Esophagus squamous epithelium (tissue), 5 donors: ENCODE measurements at regions not wholly inside any gene's neighbourhood (a gene's known extent, or its start where the extent isn't known, plus 50 kb on each side); places are given as distances from the start of the nearest gene placed in this dataset.

Experiments used
- DNase-seq: peaks from one replicate; lab custom pipeline; 2025; lab: John Stamatoyannopoulos, UW
- H3K27ac ChIP-seq, 4 donors: fragments of 200-600 bp; sonication (generic); one replicate each; pipeline ENCODE4 v1.5.1; 2016 to 2019; ENCODE audit warnings: mild to moderate bottlenecking in 1 of 4
- H3K27me3 ChIP-seq, 4 donors: fragments of 200-600 bp; sonication (generic); 1 replicate in 3 of 4; 2 replicates in 1 of 4; pipeline versions ENCODE4 v1.5.1 to v1.6.0; 2017 to 2021; ENCODE audit warnings: antibody characterized with exemption in 1 of 4
- H3K36me3 ChIP-seq, 3 donors: fragments of 200-600 bp; sonication (generic); one replicate each; pipeline ENCODE4 v1.5.1; 2016 to 2019
- H3K4me1 ChIP-seq, 3 donors: fragments of 200-600 bp; sonication (generic); one replicate each; pipeline ENCODE4 v1.5.1; 2017 to 2019
- H3K4me3 ChIP-seq, 4 donors: fragments of 200-600 bp; sonication (generic); 1 replicate in 3 of 4; 2 replicates in 1 of 4; pipeline ENCODE4 v1.5.1; 2016 to 2019; ENCODE audit warnings: mild to moderate bottlenecking in 2 of 4, moderate library complexity in 1 of 4
- H3K9me3 ChIP-seq, 3 donors: fragments of 200-600 bp; sonication (generic); one replicate each; pipeline ENCODE4 v1.5.1; 2016 to 2019
- CTCF ChIP-seq, 6 experiments: fragments of 450-650 bp in 4 of 6; fragments of 200-600 bp in 2 of 6; sonication (generic) in 2 of 6; IDR thresholded peaks; one replicate each; pipeline ENCODE4 v1.5.1; 2016 to 2019; ENCODE audit warnings: antibody characterized with exemption in 6 of 6, mild to moderate bottlenecking in 4 of 6, moderate library complexity in 4 of 6
- POLR2A ChIP-seq, 4 donors: fragments of 450-650 bp; IDR thresholded peaks; one replicate each; pipeline ENCODE4 v1.6.1; 2017; ENCODE audit warnings: antibody characterized with exemption in 4 of 4, mild to moderate bottlenecking in 4 of 4, moderate library complexity in 3 of 4
- WGBS, 2 donors: methylation state at CpG; one replicate each; pipeline ENCODE4 v1.1.5; 2018; 5-methylcytosine and 5-hydroxymethylcytosine counted together
- intact Hi-C: fragments of 100-400 bp; cut with DNase I; formaldehyde crosslinking; loops from one replicate; pipeline ENCODE4 v1.15.0; 2022
- donor health status: DM: yes; HTN: yes; CAD: no.

- TF ChIP-seq CTCF (IDR thresholded peaks at IDR 0.05): no peak
- no peak for TF ChIP-seq POLR2A (IDR thresholded peaks at IDR 0.05)
- H3K4me1 ChIP-seq: no peaks in the 10 kb centered on the region
- H3K36me3 ChIP-seq: no peaks in the 10 kb centered on the region
- 77 to 84% methylated on average over 2 of the region's 2 CpGs for WGBS, 2 donors
- no peak overlapping the region for H3K27ac ChIP-seq
- no peak for DNase-seq
- H3K27me3 ChIP-seq: no peaks in the 10 kb centered on the region
- intact Hi-C loops: no loop called here
- H3K9me3 ChIP-seq: no peaks in the 10 kb centered on the region
- no peak overlapping the region for H3K4me3 ChIP-seq
Observed at GRCh38 chr5:12759377-12759776, 855.1 kb upstream of the CTNND2 start.

- no peaks in the 10 kb centered on the region for H3K4me1 ChIP-seq
- H3K27ac ChIP-seq: no peak overlapping the region
- intact Hi-C loops: no loop called here
- no peak for DNase-seq
- no peak overlapping the region for H3K4me3 ChIP-seq
- H3K9me3 ChIP-seq: no peaks in the 10 kb centered on the region
- TF ChIP-seq POLR2A (IDR thresholded peaks at IDR 0.05) (no peak), CTCF (IDR thresholded peaks at IDR 0.05) (no peak)
- no peaks in the 10 kb centered on the region for H3K36me3 ChIP-seq
- H3K27me3 ChIP-seq: no peaks in the 10 kb centered on the region
Observed at GRCh38 chr5:12757035-12757434, 852.8 kb upstream of the CTNND2 start.

- WGBS, 2 donors: 62 to 73% methylated on average over 1 of the region's 1 CpG
- Histone ChIP-seq H3K4me3 (no peak overlapping the region), H3K4me1 (no peaks in the 10 kb centered on the region), H3K27me3 (no peaks in the 10 kb centered on the region), H3K36me3 (no peaks in the 10 kb centered on the region), H3K27ac (no peak overlapping the region), H3K9me3 (no peaks in the 10 kb centered on the region)
- no peak for DNase-seq
- intact Hi-C loops: no loop called here
- TF ChIP-seq CTCF (IDR thresholded peaks at IDR 0.05) (no peak), POLR2A (IDR thresholded peaks at IDR 0.05) (no peak)
Observed at GRCh38 chr5:12745537-12745936, 841.3 kb upstream of the CTNND2 start.

GRCh38 chr5:12743582-12743981, 839.3 kb upstream of the CTNND2 start:
- H3K36me3 ChIP-seq: no peaks in the 10 kb centered on the region
- H3K27ac ChIP-seq: no peak overlapping the region
- no peak for TF ChIP-seq POLR2A (IDR thresholded peaks at IDR 0.05)
- intact Hi-C loops: no loop called here
- H3K9me3 ChIP-seq: no peaks in the 10 kb centered on the region
- H3K27me3 ChIP-seq: no peaks in the 10 kb centered on the region
- H3K4me1 ChIP-seq: no peaks in the 10 kb centered on the region
- H3K4me3 ChIP-seq: no peak overlapping the region
- DNase-seq: no peak
- WGBS, 2 donors: 90% methylated on average over 4 to 9 of the region's 9 CpGs

- Histone ChIP-seq H3K27me3 (no peaks in the 10 kb centered on the region), H3K4me1 (no peaks in the 10 kb centered on the region), H3K4me3 (no peak overlapping the region), H3K36me3 (no peaks in the 10 kb centered on the region), H3K9me3 (peaks cover 0 to 7% (median 0%) of the 10 kb centered on the region in 3 donors), H3K27ac (no peak overlapping the region)
- DNase-seq: no peak
- intact Hi-C loops: no loop called here
- WGBS, 2 donors: 87 to 100% methylated on average over 1 of the region's 1 CpG
- TF ChIP-seq POLR2A (IDR thresholded peaks at IDR 0.05) (no peak), CTCF (IDR thresholded peaks at IDR 0.05) (no peak)
Observed at GRCh38 chr5:12730354-12730753, 826.1 kb upstream of the CTNND2 start.

- DNase-seq: no peak
- TF ChIP-seq CTCF (IDR thresholded peaks at IDR 0.05) (no peak), POLR2A (IDR thresholded peaks at IDR 0.05) (no peak)
- H3K27ac ChIP-seq: no peak overlapping the region
- no peak overlapping the region for H3K4me3 ChIP-seq
- H3K4me1 ChIP-seq: no peaks in the 10 kb centered on the region
- intact Hi-C loops: no loop called here
- H3K27me3 ChIP-seq: no peaks in the 10 kb centered on the region
- H3K36me3 ChIP-seq: no peaks in the 10 kb centered on the region
- 95 to 100% methylated on average over 3 to 4 of the region's 5 CpGs for WGBS, 2 donors
- peaks cover 0 to 6% (median 0%) of the 10 kb centered on the region in 3 donors for H3K9me3 ChIP-seq
Observed at GRCh38 chr5:12716664-12717063, 812.4 kb upstream of the CTNND2 start.
